RWPE2 (cell line): ENCODE measurements at regions not wholly inside any gene's neighbourhood (a gene's known extent, or its start where the extent isn't known, plus 50 kb on each side); places are given as distances from the start of the nearest gene placed in this dataset.

Experiments used
- ATAC-seq: fragments of 200-7000 bp; cut with Tn5 transposase; 3 replicates; pipeline ENCODE4 v1.9.1; 2021; ENCODE audit warnings: low read depth
- DNase-seq: peaks from one replicate; pipeline ENCODE4 v3.0.0-alpha.2; 2020; ENCODE audit warnings: low spot score
- H3K27ac ChIP-seq: fragments of 450-650 bp; 2 replicates; pipeline ENCODE4 v1.5.1; 2017; ENCODE audit warnings: mild to moderate bottlenecking; ENCODE audit not compliant: poor library complexity, severe bottlenecking
- H3K27me3 ChIP-seq: fragments of 250-450 bp; sonication (Bioruptor Pico); 2 replicates; pipeline ENCODE4 v1.5.1; 2021; ENCODE audit warnings: mild to moderate bottlenecking, moderate library complexity; ENCODE audit not compliant: insufficient read depth, poor library complexity, severe bottlenecking
- H3K36me3 ChIP-seq: fragments of 250-450 bp; sonication (Bioruptor Pico); 2 replicates; pipeline ENCODE4 v1.5.1; 2020; ENCODE audit warnings: low read depth, mild to moderate bottlenecking, moderate library complexity
- H3K4me1 ChIP-seq: fragments of 250-450 bp; sonication (Bioruptor Pico); 2 replicates; pipeline ENCODE4 v1.5.1; 2021; ENCODE audit warnings: mild to moderate bottlenecking, moderate library complexity; ENCODE audit not compliant: insufficient read depth, poor library complexity, severe bottlenecking
- H3K4me3 ChIP-seq: fragments of 250-450 bp; sonication (Bioruptor Pico); 2 replicates; pipeline ENCODE4 v1.5.1; 2021; ENCODE audit warnings: mild to moderate bottlenecking, moderate library complexity; ENCODE audit not compliant: severe bottlenecking
- H3K9me3 ChIP-seq: fragments of 250-450 bp; sonication (Bioruptor Pico); 2 replicates; pipeline ENCODE4 v1.5.1; 2021; ENCODE audit warnings: mild to moderate bottlenecking, moderate library complexity; ENCODE audit not compliant: severe bottlenecking
- TF ChIP-seq, protein P1 (sequence below): fragments of 450-650 bp; IDR thresholded peaks from one replicate; pipeline ENCODE4 v1.5.1; 2017; ENCODE audit warnings: mild to moderate bottlenecking, moderate library complexity; ENCODE audit not compliant: poor library complexity, severe bottlenecking

GRCh38 chr17:71287071-71287823 lies 833.6 kb upstream of the SOX9 start:
- H3K36me3 ChIP-seq: no peaks in the 10 kb centered on the region
- no peak overlapping the region for H3K4me3 ChIP-seq
- H3K27ac ChIP-seq: no peak overlapping the region
- no peak for DNase-seq
- no peaks in the 10 kb centered on the region for H3K9me3 ChIP-seq
- TF ChIP-seq, protein P1, sequence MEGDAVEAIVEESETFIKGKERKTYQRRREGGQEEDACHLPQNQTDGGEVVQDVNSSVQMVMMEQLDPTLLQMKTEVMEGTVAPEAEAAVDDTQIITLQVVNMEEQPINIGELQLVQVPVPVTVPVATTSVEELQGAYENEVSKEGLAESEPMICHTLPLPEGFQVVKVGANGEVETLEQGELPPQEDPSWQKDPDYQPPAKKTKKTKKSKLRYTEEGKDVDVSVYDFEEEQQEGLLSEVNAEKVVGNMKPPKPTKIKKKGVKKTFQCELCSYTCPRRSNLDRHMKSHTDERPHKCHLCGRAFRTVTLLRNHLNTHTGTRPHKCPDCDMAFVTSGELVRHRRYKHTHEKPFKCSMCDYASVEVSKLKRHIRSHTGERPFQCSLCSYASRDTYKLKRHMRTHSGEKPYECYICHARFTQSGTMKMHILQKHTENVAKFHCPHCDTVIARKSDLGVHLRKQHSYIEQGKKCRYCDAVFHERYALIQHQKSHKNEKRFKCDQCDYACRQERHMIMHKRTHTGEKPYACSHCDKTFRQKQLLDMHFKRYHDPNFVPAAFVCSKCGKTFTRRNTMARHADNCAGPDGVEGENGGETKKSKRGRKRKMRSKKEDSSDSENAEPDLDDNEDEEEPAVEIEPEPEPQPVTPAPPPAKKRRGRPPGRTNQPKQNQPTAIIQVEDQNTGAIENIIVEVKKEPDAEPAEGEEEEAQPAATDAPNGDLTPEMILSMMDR: no peak
- H3K4me1 ChIP-seq: no peaks in the 10 kb centered on the region
- H3K27me3 ChIP-seq: no peaks in the 10 kb centered on the region
- ATAC-seq: no peak

GRCh38 chr17:71292006-71292405 lies 828.8 kb upstream of the SOX9 start:
- Histone ChIP-seq H3K27ac (no peak overlapping the region), H3K4me1 (no peaks in the 10 kb centered on the region), H3K4me3 (no peak overlapping the region), H3K27me3 (no peaks in the 10 kb centered on the region), H3K9me3 (no peaks in the 10 kb centered on the region), H3K36me3 (no peaks in the 10 kb centered on the region)
- ATAC-seq (no peak), DNase-seq (no peak)
- TF ChIP-seq, protein P1: no peak

GRCh38 chr17:71296005-71296404 lies 824.8 kb upstream of the SOX9 start:
- H3K9me3 ChIP-seq: no peaks in the 10 kb centered on the region
- H3K36me3 ChIP-seq: no peaks in the 10 kb centered on the region
- H3K4me1 ChIP-seq: no peaks in the 10 kb centered on the region
- H3K4me3 ChIP-seq: no peak overlapping the region
- TF ChIP-seq, protein P1: no peak
- H3K27me3 ChIP-seq: no peaks in the 10 kb centered on the region
- no peak overlapping the region for H3K27ac ChIP-seq
- no peak for DNase-seq
- no peak for ATAC-seq

GRCh38 chr17:71301063-71301462 lies 819.8 kb upstream of the SOX9 start:
- Histone ChIP-seq H3K27ac (no peak overlapping the region), H3K4me3 (no peak overlapping the region), H3K36me3 (no peaks in the 10 kb centered on the region), H3K27me3 (no peaks in the 10 kb centered on the region), H3K9me3 (no peaks in the 10 kb centered on the region), H3K4me1 (no peaks in the 10 kb centered on the region)
- ATAC-seq (no peak), DNase-seq (no peak)
- TF ChIP-seq, protein P1: no peak

DNA sequence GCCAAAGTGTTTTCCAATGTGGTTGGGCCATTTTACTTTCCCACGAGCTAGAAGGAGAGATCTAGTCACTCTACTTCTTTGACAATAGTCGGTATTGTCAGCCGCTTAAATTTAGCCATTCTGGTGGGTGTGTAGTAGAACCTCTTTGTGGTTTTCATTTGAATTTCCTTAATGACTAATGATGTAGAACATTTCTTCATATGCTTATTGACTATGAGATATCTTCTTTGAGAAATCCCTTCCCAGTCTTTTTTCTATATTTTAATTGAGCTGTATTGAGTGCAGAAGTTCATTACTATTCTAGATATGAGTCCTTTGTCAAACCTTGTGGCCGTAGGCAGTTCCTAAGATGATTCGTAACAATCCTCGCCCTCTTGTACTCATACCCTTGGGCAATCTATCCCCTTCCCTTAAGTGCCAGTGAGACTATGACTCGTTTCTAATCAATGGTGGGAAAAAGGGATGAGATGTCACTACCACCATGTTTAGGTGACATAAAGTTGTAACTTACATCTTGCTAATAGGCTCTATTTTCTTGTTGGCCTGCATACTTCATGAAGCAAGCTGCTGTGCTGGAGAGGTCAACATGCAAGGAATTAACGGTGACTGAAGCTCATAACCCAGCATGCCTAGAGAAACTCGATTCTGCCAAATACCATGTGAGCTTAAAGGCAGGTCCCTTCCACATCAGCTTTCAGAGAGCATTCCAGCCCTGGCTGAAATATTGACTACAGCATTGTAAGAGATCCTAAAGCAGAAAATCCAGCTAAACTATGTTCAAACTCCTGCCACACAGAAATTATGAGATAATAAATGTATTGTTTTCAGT lies 817.9 kb upstream of the SOX9 start:
- ATAC-seq (no peak), DNase-seq (no peak)
- no peaks in the 10 kb centered on the region for H3K4me1 ChIP-seq
- no peak overlapping the region for H3K4me3 ChIP-seq
- no peaks in the 10 kb centered on the region for H3K9me3 ChIP-seq
- TF ChIP-seq, protein P1: no peak
- H3K36me3 ChIP-seq: no peaks in the 10 kb centered on the region
- no peak overlapping the region for H3K27ac ChIP-seq
- no peaks in the 10 kb centered on the region for H3K27me3 ChIP-seq
